Thyroid gland (tissue), 4 donors: ENCODE measurements at regions not wholly inside any gene's neighbourhood (a gene's known extent, or its start where the extent isn't known, plus 50 kb on each side); places are given as distances from the start of the nearest gene placed in this dataset.

Experiments used
- CTCF ChIP-seq, 6 experiments: fragments of 200-600 bp in 3 of 6; fragments of 450-650 bp in 3 of 6; sonication (generic) in 3 of 6; IDR thresholded peaks; one replicate each; pipeline ENCODE4 v1.5.1; 2016 to 2019; ENCODE audit warnings: antibody characterized with exemption in 6 of 6, mild to moderate bottlenecking in 2 of 6, inconsistent platforms in 1 of 6, moderate library complexity in 1 of 6
- POLR2A ChIP-seq, 2 donors: fragments of 450-650 bp; IDR thresholded peaks; one replicate each; pipeline ENCODE4 v1.6.1; 2017; ENCODE audit warnings: antibody characterized with exemption in 2 of 2, mild to moderate bottlenecking in 2 of 2, moderate library complexity in 1 of 2

- no peak for TF ChIP-seq CTCF (IDR thresholded peaks at IDR 0.05)
- no peak for TF ChIP-seq POLR2A (IDR thresholded peaks at IDR 0.05)
These were observed 155.9 kb downstream of the FOXD2 start for GRCh38 chr1:47593598-47594285.
